Calu3 (cell line): ENCODE measurements at regions not wholly inside any gene's neighbourhood (a gene's known extent, or its start where the extent isn't known, plus 50 kb on each side); places are given as distances from the start of the nearest gene placed in this dataset.

ENCODE experiments used
- BruUV-seq: library from RNA; stranded (reverse); fragments of 400-500 nt; replicated peaks from 2 replicates; lab custom pipeline; 2021; lab: Mats Ljungman, UMichigan
- CTCF ChIA-PET: fragments of 300-600 bp; sonication (Branson Sonifier 250); formaldehyde crosslinking; loops from one replicate; lab custom pipeline; 2022; ENCODE audit warnings: antibody characterized with exemption; lab: Charles Lee
- DNase-seq: peaks from one replicate; pipeline ENCODE4 v3.0.0; 2022
- H3K27ac Mint-ChIP-seq: one replicate; pipeline ENCODE4 v1.8.0; 2022; ENCODE audit warnings: mixed read lengths; ENCODE audit not compliant: unreplicated experiment
- H3K27me3 Mint-ChIP-seq: one replicate; pipeline ENCODE4 v1.8.0; 2022; ENCODE audit warnings: mixed read lengths; ENCODE audit not compliant: unreplicated experiment
- H3K36me3 Mint-ChIP-seq: one replicate; pipeline ENCODE4 v1.8.0; 2022; ENCODE audit warnings: mild to moderate bottlenecking, moderate library complexity, mixed read lengths; ENCODE audit not compliant: insufficient read depth, unreplicated experiment
- H3K4me1 Mint-ChIP-seq: one replicate; pipeline ENCODE4 v1.8.0; 2022; ENCODE audit warnings: mild to moderate bottlenecking, low read depth, mixed read lengths; ENCODE audit not compliant: unreplicated experiment
- H3K4me3 Mint-ChIP-seq: one replicate; pipeline ENCODE4 v1.8.0; 2022; ENCODE audit warnings: mild to moderate bottlenecking, low read depth, moderate library complexity, mixed read lengths; ENCODE audit not compliant: unreplicated experiment
- H3K9me3 Mint-ChIP-seq: one replicate; pipeline ENCODE4 v1.8.0; 2022; ENCODE audit warnings: low read depth, mixed read lengths; ENCODE audit not compliant: unreplicated experiment
- CTCF ChIP-seq: fragments of 200-600 bp; IDR thresholded peaks from one replicate; pipeline ENCODE4 v1.8.0; 2022; ENCODE audit warnings: antibody characterized with exemption; ENCODE audit not compliant: unreplicated experiment
- intact Hi-C: fragments of 100-400 bp; cut with micrococcal nuclease; formaldehyde crosslinking; loops from one replicate; pipeline ENCODE4 v1.10.0; 2022; ENCODE audit not compliant: unreplicated experiment

- no peak for TF ChIP-seq CTCF
- no peaks in the 10 kb centered on the region for H3K27me3 Mint-ChIP-seq
- H3K9me3 Mint-ChIP-seq, result no peaks in the 10 kb centered on the region
- no peak overlapping the region for H3K27ac Mint-ChIP-seq
- intact Hi-C loops, result loop anchor here (10.0 kb wide), 3 partner anchors 99 to 339 kb away; no protein-coding TSS in a partner anchor
- H3K4me3 Mint-ChIP-seq, result no peak overlapping the region
- H3K4me1 Mint-ChIP-seq, result no peaks in the 10 kb centered on the region
- CTCF ChIA-PET, result interaction anchor here (0.6 to 2.2 kb wide), 3 partner anchors 27 to 571 kb away, joined by 3 to 6 read pairs (median 6); no protein-coding TSS in a partner anchor
- DNase-seq, result no peak
- H3K36me3 Mint-ChIP-seq, result no peaks in the 10 kb centered on the region
- no TSS peak for BruUV-seq
Measured at GRCh38 chr2:237024255-237024654, 61.4 kb upstream of the COPS8 start.

- H3K9me3 Mint-ChIP-seq, result no peaks in the 10 kb centered on the region
- H3K27me3 Mint-ChIP-seq, result no peaks in the 10 kb centered on the region
- CTCF ChIA-PET, result interaction anchor here (0.6 to 2.2 kb wide), 11 partner anchors 9 to 527 kb away, joined by 3 to 9 read pairs (median 5); partner anchors contain the start of gene ACKR3
- TSS peak; percentile 95 for BruUV-seq
- intact Hi-C loops, result loop anchor here (1.0 to 10.0 kb wide), 4 partner anchors 28 to 340 kb away; no protein-coding TSS in a partner anchor
- no peak for TF ChIP-seq CTCF
- no peaks in the 10 kb centered on the region for H3K4me1 Mint-ChIP-seq
- DNase-seq, result peak; percentile 89
- H3K27ac Mint-ChIP-seq, result no peak overlapping the region
- no peaks in the 10 kb centered on the region for H3K36me3 Mint-ChIP-seq
- no peak overlapping the region for H3K4me3 Mint-ChIP-seq
Measured at GRCh38 chr2:237025090-237025865, 60.4 kb upstream of the COPS8 start.

- BruUV-seq, result no TSS peak
Measured at GRCh38 chr2:237026981-237027711, 58.5 kb upstream of the COPS8 start.

More at GRCh38 chr2:237026981-237027711, 58.5 kb upstream of the COPS8 start:
- H3K4me3 Mint-ChIP-seq, result no peak overlapping the region
- H3K9me3 Mint-ChIP-seq, result no peaks in the 10 kb centered on the region
- CTCF ChIA-PET, result interaction anchor here (0.6 to 1.4 kb wide), 6 partner anchors 34 to 514 kb away, joined by 3 to 12 read pairs (median 4); partner anchors contain the start of gene ACKR3
- intact Hi-C loops, result loop anchor here (1.0 to 10.0 kb wide), 6 partner anchors 102 to 674 kb away; partner anchors contain the start of gene ACKR3
- H3K27me3 Mint-ChIP-seq, result no peaks in the 10 kb centered on the region
- peak; percentile 83 for DNase-seq
- no peak overlapping the region for H3K27ac Mint-ChIP-seq
- no peaks in the 10 kb centered on the region for H3K4me1 Mint-ChIP-seq
- H3K36me3 Mint-ChIP-seq, result no peaks in the 10 kb centered on the region
- peak; percentile 95 for TF ChIP-seq CTCF
